ENCODE measurements at regions not wholly inside any gene's neighbourhood (a gene's known extent, or its start where the extent isn't known, plus 50 kb on each side); places are given as distances from the start of the nearest gene placed in this dataset.

DNA sequence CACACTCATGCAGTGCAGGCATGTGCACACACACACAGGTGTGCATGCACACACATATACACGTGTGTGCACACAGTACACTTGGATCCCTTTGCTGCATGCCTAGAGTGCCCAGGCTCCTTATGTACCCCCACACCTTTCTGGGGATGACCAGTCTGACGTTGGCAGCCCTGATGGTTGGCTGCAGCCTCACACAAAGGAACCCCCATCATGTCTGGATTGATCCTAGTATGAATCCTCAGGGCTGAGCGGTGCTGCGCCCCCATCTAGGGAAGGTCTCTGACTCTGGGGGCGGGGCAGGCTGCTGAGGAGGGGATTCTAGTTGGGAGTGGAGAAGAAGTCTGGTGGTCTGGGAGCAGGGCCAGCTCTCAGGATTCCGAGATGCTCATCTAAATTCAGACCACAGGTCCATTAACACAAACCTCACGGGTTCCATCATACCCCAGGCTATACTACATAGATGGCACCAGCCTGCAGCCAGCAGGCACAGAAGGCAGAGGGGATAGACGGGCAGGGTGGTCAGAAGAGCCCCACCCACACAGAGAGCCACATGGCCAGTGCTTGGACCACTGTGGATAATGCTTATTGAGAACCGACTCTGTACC is 50.5 kb upstream of the OLFM1 start:
- DNase-seq (ENCODE audit: low read depth, low spot score), result no peak
- no peaks in the 10 kb centered on the region for H3K9me3 ChIP-seq (ENCODE audit: control insufficient read depth in 1 of 2, insufficient read depth in 1 of 2, low read depth in 1 of 2, low read length in 2 of 2)
- H3K4me2 ChIP-seq (ENCODE audit: low read length), result no peak overlapping the region
- no TSS peak for BruUV-seq (replicated peaks)
- ATAC-seq, result no peak
- no peaks in the 10 kb centered on the region for H3K9me2 ChIP-seq (ENCODE audit: insufficient read depth)
- peaks cover 40% of the 10 kb centered on the region for H3K27me3 ChIP-seq (ENCODE audit: insufficient read depth, low read length)
- H2AFZ ChIP-seq (ENCODE audit: low read depth, low read length, poor library complexity, severe bottlenecking), result no peak overlapping the region
- H3K9ac ChIP-seq (ENCODE audit: low read length), result no peak overlapping the region
- H3K36me3 ChIP-seq (ENCODE audit: control insufficient read depth in 1 of 2, insufficient read depth in 2 of 2, low read length in 2 of 2), result no peaks in the 10 kb centered on the region
- H4K20me1 ChIP-seq (ENCODE audit: insufficient read depth), result no peaks in the 10 kb centered on the region
- TF ChIP-seq ZFX (IDR thresholded peaks at IDR 0.05) (no peak), SP1 (IDR thresholded peaks at IDR 0.05; ENCODE audit: low read depth) (no peak), SRF (IDR thresholded peaks at IDR 0.05; ENCODE audit: low read depth) (no peak), ZBTB33 (IDR thresholded peaks at IDR 0.05; ENCODE audit: extremely low read depth, insufficient replicate concordance, low read length) (no peak), FOSL1 (IDR thresholded peaks at IDR 0.05; ENCODE audit: low read depth) (no peak), ZNF274 (IDR thresholded peaks at IDR 0.05; ENCODE audit: low read depth, low read length) (no peak), REST (IDR thresholded peaks at IDR 0.05; ENCODE audit: low read depth) (no peak), ATF3 (IDR thresholded peaks at IDR 0.05) (no peak), CBX3 (IDR thresholded peaks at IDR 0.05; ENCODE audit: low read depth) (no peak), YY1 (IDR thresholded peaks at IDR 0.05; ENCODE audit: extremely low read depth, insufficient replicate concordance, low read depth, low read length) (no peak), CTCF (IDR thresholded peaks at IDR 0.05 in 2 of 3, conservative IDR thresholded peaks at IDR 0.05 in 1 of 3; ENCODE audit: borderline replicate concordance in 1 of 3, insufficient read depth in 1 of 3, low read depth in 2 of 3, low read length in 2 of 3) (no peak), SIN3A (IDR thresholded peaks at IDR 0.05; ENCODE audit: low read depth) (no peak)
- H3K4me3 ChIP-seq (replicated peaks in 1 of 2; ENCODE audit: low read depth in 1 of 2, low read length in 2 of 2), result no peak overlapping the region
- no peaks in the 10 kb centered on the region for H3K4me1 ChIP-seq (ENCODE audit: control insufficient read depth in 1 of 2, insufficient read depth in 2 of 2, low read length in 2 of 2)
- intact Hi-C loops (cut with micrococcal nuclease), result no loop called here
- no peak overlapping the region for H3K27ac ChIP-seq (ENCODE audit: low read depth, low read length)
- ChIA-PET CTCF (no interaction called here), RAD21 (ENCODE audit: low non-redundant PET in 1 of 2, low total read pairs in 2 of 2, uncharacterized antibody in 2 of 2, unreplicated experiment in 2 of 2) (no interaction called here), POLR2A (no interaction called here)
- H3K79me2 ChIP-seq (ENCODE audit: insufficient read depth, low read length), result no peaks in the 10 kb centered on the region

Measured in HCT116 (cell line).